Subcutaneous abdominal adipose tissue (tissue), 5 donors: ENCODE measurements at regions not wholly inside any gene's neighbourhood (a gene's known extent, or its start where the extent isn't known, plus 50 kb on each side); places are given as distances from the start of the nearest gene placed in this dataset.

Experiments
- H3K27ac ChIP-seq: one replicate; pipeline ENCODE4 v1.7.0; 2013; ENCODE audit warnings: low read depth, mild to moderate bottlenecking, inconsistent platforms, low read length, moderate library complexity
- H3K27me3 ChIP-seq, 5 donors: one replicate each; pipeline ENCODE4 v1.7.0; 2013; ENCODE audit warnings: low read length in 5 of 5, inconsistent platforms in 1 of 5; ENCODE audit not compliant: control insufficient read depth in 5 of 5, insufficient read depth in 4 of 5
- H3K36me3 ChIP-seq, 5 donors: one replicate each; pipeline ENCODE4 v1.7.0; 2013; ENCODE audit warnings: low read length in 5 of 5; ENCODE audit not compliant: control insufficient read depth in 5 of 5, insufficient read depth in 5 of 5
- H3K4me1 ChIP-seq, 5 donors: one replicate each; pipeline ENCODE4 v1.7.0; 2013; ENCODE audit warnings: low read length in 5 of 5, mild to moderate bottlenecking in 3 of 5, moderate library complexity in 1 of 5; ENCODE audit not compliant: control insufficient read depth in 5 of 5, insufficient read depth in 5 of 5
- H3K4me3 ChIP-seq, 5 donors: one replicate each; pipeline ENCODE4 v1.7.0; 2013; ENCODE audit warnings: low read length in 5 of 5, low read depth in 1 of 5
- H3K9ac ChIP-seq, 5 donors: one replicate each; pipeline ENCODE4 v1.7.0; 2013; ENCODE audit warnings: low read length in 5 of 5, mild to moderate bottlenecking in 4 of 5, moderate library complexity in 3 of 5
- H3K9me3 ChIP-seq, 5 donors: one replicate each; pipeline ENCODE4 v1.7.0; 2013; ENCODE audit warnings: low read length in 5 of 5; ENCODE audit not compliant: control insufficient read depth in 5 of 5
- donor health status: healthy.
- donor health status: healthy.
- donor health status: healthy.
- donor health status: healthy.
- donor health status: healthy.

- H3K4me3 ChIP-seq, result no peak overlapping the region
- H3K27me3 ChIP-seq, result no peaks in the 10 kb centered on the region
- no peaks in the 10 kb centered on the region for H3K9me3 ChIP-seq
- no peak overlapping the region for H3K27ac ChIP-seq
- no peaks in the 10 kb centered on the region for H3K36me3 ChIP-seq
- H3K4me1 ChIP-seq, result peaks cover 0 to 7% (median 2%) of the 10 kb centered on the region in 5 donors
- H3K9ac ChIP-seq, result no peak overlapping the region
Measured at GRCh38 chr12:105798256-105798845, 340.4 kb downstream of the NUAK1 start.

GRCh38 chr12:105799103-105799502 lies 339.7 kb downstream of the NUAK1 start:
- Histone ChIP-seq H3K4me3 (no peak overlapping the region), H3K9me3 (no peaks in the 10 kb centered on the region), H3K27me3 (no peaks in the 10 kb centered on the region), H3K4me1 (peaks cover 0 to 7% (median 2%) of the 10 kb centered on the region in 5 donors), H3K27ac (no peak overlapping the region), H3K9ac (no peak overlapping the region), H3K36me3 (no peaks in the 10 kb centered on the region)

- no peaks in the 10 kb centered on the region for H3K36me3 ChIP-seq
- no peak overlapping the region for H3K9ac ChIP-seq
- H3K27me3 ChIP-seq, result no peaks in the 10 kb centered on the region
- no peak overlapping the region for H3K4me3 ChIP-seq
- H3K4me1 ChIP-seq, result peaks cover 0 to 7% (median 2%) of the 10 kb centered on the region in 5 donors
- no peaks in the 10 kb centered on the region for H3K9me3 ChIP-seq
- H3K27ac ChIP-seq, result no peak overlapping the region
Measured at GRCh38 chr12:105801351-105801750, 337.4 kb downstream of the NUAK1 start.

GRCh38 chr12:105803292-105803691 lies 335.5 kb downstream of the NUAK1 start:
- no peaks in the 10 kb centered on the region for H3K9me3 ChIP-seq
- no peaks in the 10 kb centered on the region for H3K27me3 ChIP-seq
- no peaks in the 10 kb centered on the region for H3K36me3 ChIP-seq

GRCh38 chr12:105804591-105805265 lies 334.0 kb downstream of the NUAK1 start:
- Histone ChIP-seq H3K9ac (no peak overlapping the region), H3K27me3 (no peaks in the 10 kb centered on the region), H3K9me3 (no peaks in the 10 kb centered on the region), H3K27ac (no peak overlapping the region), H3K4me3 (no peak overlapping the region), H3K36me3 (no peaks in the 10 kb centered on the region), H3K4me1 (peaks cover 0 to 7% (median 2%) of the 10 kb centered on the region in 5 donors)

More at GRCh38 chr12:105803292-105803691, 335.5 kb downstream of the NUAK1 start:
- H3K4me3 ChIP-seq, result no peak overlapping the region
- no peak overlapping the region for H3K9ac ChIP-seq
- no peak overlapping the region for H3K27ac ChIP-seq
- peaks cover 0 to 7% (median 2%) of the 10 kb centered on the region in 5 donors for H3K4me1 ChIP-seq

- Histone ChIP-seq H3K27ac (no peak overlapping the region), H3K9ac (no peak overlapping the region), H3K36me3 (no peaks in the 10 kb centered on the region), H3K4me3 (no peak overlapping the region), H3K27me3 (no peaks in the 10 kb centered on the region), H3K9me3 (peaks cover 0 to 2% (median 0%) of the 10 kb centered on the region in 5 donors), H3K4me1 (peaks cover 0 to 7% (median 2%) of the 10 kb centered on the region in 5 donors)
Measured at GRCh38 chr12:105805730-105806399, 332.9 kb downstream of the NUAK1 start.

GRCh38 chr12:105806400-105806770 lies 332.4 kb downstream of the NUAK1 start:
- Histone ChIP-seq H3K27me3 (no peaks in the 10 kb centered on the region), H3K9me3 (peaks cover 0 to 2% (median 0%) of the 10 kb centered on the region in 5 donors), H3K4me3 (no peak overlapping the region), H3K9ac (no peak overlapping the region), H3K27ac (no peak overlapping the region), H3K36me3 (no peaks in the 10 kb centered on the region), H3K4me1 (peaks cover 0 to 3% (median 0%) of the 10 kb centered on the region in 5 donors)

GRCh38 chr12:105812366-105812765 lies 326.4 kb downstream of the NUAK1 start:
- H3K4me1 ChIP-seq, result no peaks in the 10 kb centered on the region
- no peaks in the 10 kb centered on the region for H3K36me3 ChIP-seq
- peaks cover 0 to 2% (median 0%) of the 10 kb centered on the region in 5 donors for H3K9me3 ChIP-seq
- H3K27ac ChIP-seq, result no peak overlapping the region
- no peaks in the 10 kb centered on the region for H3K27me3 ChIP-seq
- H3K9ac ChIP-seq, result no peak overlapping the region
- H3K4me3 ChIP-seq, result no peak overlapping the region

GRCh38 chr12:105813201-105813600 lies 325.6 kb downstream of the NUAK1 start:
- H3K4me1 ChIP-seq, result no peaks in the 10 kb centered on the region
- no peak overlapping the region for H3K27ac ChIP-seq

GRCh38 chr12:105814283-105814682 lies 324.5 kb downstream of the NUAK1 start:
- H3K27ac ChIP-seq, result no peak overlapping the region
- peaks cover 0 to 2% (median 0%) of the 10 kb centered on the region in 5 donors for H3K9me3 ChIP-seq
- no peak overlapping the region for H3K9ac ChIP-seq
- H3K4me1 ChIP-seq, result peaks cover 0 to 4% (median 0%) of the 10 kb centered on the region in 5 donors
- no peak overlapping the region for H3K4me3 ChIP-seq
- no peaks in the 10 kb centered on the region for H3K36me3 ChIP-seq
- H3K27me3 ChIP-seq, result no peaks in the 10 kb centered on the region

More at GRCh38 chr12:105813201-105813600, 325.6 kb downstream of the NUAK1 start:
- Histone ChIP-seq H3K9ac (no peak overlapping the region), H3K4me3 (no peak overlapping the region), H3K27me3 (no peaks in the 10 kb centered on the region), H3K9me3 (peaks cover 0 to 2% (median 0%) of the 10 kb centered on the region in 5 donors), H3K36me3 (no peaks in the 10 kb centered on the region)
